Stimulated activated CD4-positive, alpha-beta T cell treated with anti-CD3 and anti-CD28 coated beads, Interleukin-2, amount 100 ng/mL, for 4 hours (primary cell): ENCODE measurements at regions not wholly inside any gene's neighbourhood (a gene's known extent, or its start where the extent isn't known, plus 50 kb on each side); places are given as distances from the start of the nearest gene placed in this dataset.

Experiments
- DNase-seq: peaks from one replicate; pipeline ENCODE4 v3.0.0-alpha.2; 2020; ENCODE audit warnings: low read depth

- no peak for DNase-seq
Observed at GRCh38 chr3:153314038-153314437, 152.0 kb downstream of the RAP2B start.

GRCh38 chr3:153315781-153316180 lies 153.8 kb downstream of the RAP2B start:
- no peak for DNase-seq

- DNase-seq = no peak
Observed at GRCh38 chr3:153319705-153320554, 157.9 kb downstream of the RAP2B start.

GRCh38 chr3:153320585-153321128 lies 158.6 kb downstream of the RAP2B start:
- DNase-seq = no peak

GRCh38 chr3:153328690-153329089 lies 166.7 kb downstream of the RAP2B start:
- DNase-seq = no peak

GRCh38 chr3:153330901-153331300 lies 168.9 kb downstream of the RAP2B start:
- no peak for DNase-seq

GRCh38 chr3:153331676-153332075 lies 169.7 kb downstream of the RAP2B start:
- DNase-seq = no peak

GRCh38 chr3:153334558-153334957 lies 172.5 kb downstream of the RAP2B start:
- no peak for DNase-seq

GRCh38 chr3:153337369-153337768 lies 175.3 kb downstream of the RAP2B start:
- DNase-seq = no peak

- DNase-seq = no peak
Observed at GRCh38 chr3:153338487-153338886, 176.5 kb downstream of the RAP2B start.

GRCh38 chr3:153339065-153339464 lies 177.0 kb downstream of the RAP2B start:
- DNase-seq = no peak

GRCh38 chr3:153343988-153344782 lies 182.2 kb downstream of the RAP2B start:
- no peak for DNase-seq

GRCh38 chr3:153348457-153349107 lies 186.6 kb downstream of the RAP2B start:
- DNase-seq = no peak

- no peak for DNase-seq
Observed at GRCh38 chr3:153349108-153349499, 187.1 kb downstream of the RAP2B start.

GRCh38 chr3:153350420-153350819 lies 188.4 kb downstream of the RAP2B start:
- no peak for DNase-seq

- no peak for DNase-seq
Observed at GRCh38 chr3:153354641-153355040, 192.6 kb downstream of the RAP2B start.

- no peak for DNase-seq
Observed at GRCh38 chr3:153355559-153355958, 193.5 kb downstream of the RAP2B start.

- no peak for DNase-seq
Observed at GRCh38 chr3:153356908-153357307, 194.9 kb downstream of the RAP2B start.

GRCh38 chr3:153357436-153357835 lies 195.4 kb downstream of the RAP2B start:
- DNase-seq = no peak

- DNase-seq = no peak
Observed at GRCh38 chr3:153369561-153370374, 207.7 kb downstream of the RAP2B start.

- DNase-seq = no peak
Observed at GRCh38 chr3:153370680-153371079, 208.7 kb downstream of the RAP2B start.

- no peak for DNase-seq
Observed at GRCh38 chr3:153372326-153372725, 210.3 kb downstream of the RAP2B start.
